Cardiac septum (tissue), 1 donor: ENCODE measurements at regions not wholly inside any gene's neighbourhood (a gene's known extent, or its start where the extent isn't known, plus 50 kb on each side); places are given as distances from the start of the nearest gene placed in this dataset.
"Not testable (repeated sequence)": the region's sequence is repeated elsewhere in the genome, so short reads cannot be mapped to it uniquely, and the experiment has no call there.

Experiments
- DNase-seq: peaks from one replicate; pipeline ENCODE4 v3.0.0-alpha.2; 2020; ENCODE audit warnings: low spot score
- intact Hi-C: fragments of 100-400 bp; cut with DNase I; formaldehyde crosslinking; loops from one replicate; pipeline ENCODE4 v1.14.0; 2022
- donor health status: DM: no; HTN: no; CAD: no.

DNA sequence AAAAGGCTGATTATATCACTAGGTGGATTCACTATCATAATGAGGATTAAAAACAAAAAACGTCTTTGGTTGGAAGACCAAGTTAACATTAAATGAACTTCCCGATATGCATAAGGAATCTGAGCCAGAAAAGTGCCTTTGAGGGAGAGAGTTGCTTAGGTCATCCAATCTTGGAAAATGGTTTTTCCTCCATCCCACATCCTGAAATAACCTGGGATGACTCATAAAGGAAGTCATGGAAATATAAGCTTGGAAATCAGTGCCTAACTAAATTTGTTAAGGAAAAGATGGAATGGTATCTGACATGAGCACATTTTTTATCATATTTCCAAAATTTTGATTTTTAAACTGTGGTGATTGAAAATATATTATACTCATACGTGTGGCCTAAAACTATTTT, 66.0 kb downstream of the KBTBD8 start:
- DNase-seq = no peak
- intact Hi-C loops = no loop called here

DNA sequence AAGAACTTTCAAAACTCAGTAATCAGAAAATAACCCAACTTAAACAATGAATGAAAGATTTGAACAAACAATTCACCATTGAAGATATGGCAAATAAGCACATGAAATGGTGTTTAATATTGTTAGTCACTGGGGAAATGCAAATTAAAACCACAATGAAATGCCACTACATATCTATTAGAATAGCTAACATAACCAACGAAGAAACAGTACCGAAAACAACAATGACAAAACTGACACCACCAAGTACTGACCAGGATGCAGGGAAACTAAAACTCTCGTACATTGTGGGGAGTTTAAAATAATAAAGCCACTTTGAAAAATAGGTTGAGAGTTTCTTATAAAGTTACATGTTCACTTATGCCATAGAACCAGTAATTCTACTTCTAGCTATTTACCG, 69.1 kb downstream of the KBTBD8 start:
- intact Hi-C loops = no loop called here

DNA sequence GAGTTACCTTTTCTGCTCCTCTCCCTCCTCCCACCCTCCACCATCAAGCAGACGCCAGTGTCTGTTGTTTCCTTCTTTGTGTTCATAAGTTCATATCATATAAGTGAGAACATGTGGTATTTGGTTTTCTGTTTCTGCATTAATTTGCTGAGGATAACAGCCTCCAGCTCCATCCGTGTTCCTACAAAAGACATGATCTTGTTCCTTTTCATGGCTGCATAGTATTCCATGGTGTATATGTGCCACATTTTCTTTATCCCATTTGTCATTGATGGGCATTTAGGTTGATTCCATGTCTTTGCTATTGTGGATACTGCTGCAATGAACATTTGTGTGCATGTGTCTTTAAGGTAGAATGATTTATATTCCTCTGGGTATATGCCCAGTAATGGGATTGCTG, 74.5 kb downstream of the KBTBD8 start:
- intact Hi-C loops, DNase-seq: not testable (repeated sequence)

More for the DNA sequence above, 69.1 kb downstream of the KBTBD8 start:
- no peak for DNase-seq

DNA sequence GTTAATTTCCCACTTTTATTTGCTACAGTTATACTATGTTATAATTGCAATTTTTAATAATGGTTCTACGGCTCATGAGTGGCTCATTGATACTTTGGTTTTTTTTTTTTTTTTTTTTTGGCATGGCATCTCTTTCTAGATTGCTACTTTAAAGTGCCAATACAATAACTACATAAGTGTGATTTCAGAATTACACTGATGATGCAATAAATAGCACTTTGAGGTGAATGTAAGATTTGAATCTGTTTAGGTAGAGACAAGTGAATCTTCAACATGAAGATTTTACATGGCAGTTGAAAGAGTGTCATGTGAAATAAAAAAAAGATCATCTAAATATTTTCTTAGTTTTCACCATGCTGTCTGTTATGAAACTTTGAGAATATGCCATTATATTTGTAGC, 75.7 kb downstream of the KBTBD8 start:
- no peak for DNase-seq
- intact Hi-C loops = no loop called here

DNA sequence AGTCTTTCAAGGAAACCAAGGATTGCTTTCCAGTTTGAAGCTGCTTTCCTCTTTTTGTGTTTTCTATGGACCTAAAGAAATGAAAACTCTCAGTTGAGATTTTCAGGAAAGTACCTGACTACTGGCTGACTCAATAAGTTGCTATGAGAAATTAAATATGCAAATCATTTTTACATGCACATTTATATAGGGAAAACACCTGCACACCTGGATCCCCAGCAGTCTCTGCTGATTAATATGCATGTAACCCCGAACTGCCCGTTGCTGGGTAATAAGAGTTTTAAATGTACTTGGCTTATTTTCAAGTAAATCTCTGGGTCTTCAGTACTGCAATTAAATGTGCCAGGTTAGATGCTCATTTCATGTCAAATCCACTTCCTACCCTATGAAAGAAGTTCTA, 77.2 kb downstream of the KBTBD8 start:
- intact Hi-C loops = no loop called here
- no peak for DNase-seq

DNA sequence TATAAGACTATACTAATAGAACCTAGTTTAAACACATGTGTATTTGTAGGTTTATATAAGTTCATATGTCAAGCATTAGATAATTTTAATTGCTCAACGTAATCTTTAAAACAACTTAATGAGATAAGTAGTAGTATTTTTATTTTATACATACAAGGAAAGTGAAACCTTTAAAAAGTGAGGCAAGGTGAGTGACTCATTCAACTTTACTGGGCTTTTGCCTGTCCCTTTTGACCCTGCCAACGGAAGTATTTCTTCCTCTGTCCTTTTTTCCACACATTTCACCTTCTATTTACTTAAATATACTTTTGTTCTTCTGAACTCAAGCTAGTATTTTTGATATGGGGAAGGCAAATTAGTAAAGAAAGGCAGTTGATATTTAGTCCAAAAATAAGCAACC, 78.5 kb downstream of the KBTBD8 start:
- DNase-seq = no peak
- intact Hi-C loops = no loop called here

DNA sequence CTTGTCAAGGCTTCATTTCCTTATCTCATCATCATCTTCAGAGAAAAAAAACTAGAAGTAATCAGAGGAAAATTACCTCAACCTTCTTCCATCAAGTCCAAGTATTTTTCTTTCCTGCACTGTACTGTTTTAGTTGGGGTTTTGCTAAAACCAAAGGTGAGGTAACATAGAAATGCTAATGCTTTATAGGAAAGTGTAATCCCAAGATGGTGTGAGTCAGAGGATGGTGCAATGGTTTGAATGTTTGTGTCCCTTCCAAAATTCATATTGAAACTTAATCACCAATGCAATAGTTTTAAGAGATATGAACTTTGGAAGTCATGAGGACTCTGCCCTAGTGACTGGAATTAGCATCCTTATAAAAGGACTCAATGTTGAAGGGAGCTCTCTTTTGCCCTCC, 79.5 kb downstream of the KBTBD8 start:
- no peak for DNase-seq
- intact Hi-C loops = no loop called here

DNA sequence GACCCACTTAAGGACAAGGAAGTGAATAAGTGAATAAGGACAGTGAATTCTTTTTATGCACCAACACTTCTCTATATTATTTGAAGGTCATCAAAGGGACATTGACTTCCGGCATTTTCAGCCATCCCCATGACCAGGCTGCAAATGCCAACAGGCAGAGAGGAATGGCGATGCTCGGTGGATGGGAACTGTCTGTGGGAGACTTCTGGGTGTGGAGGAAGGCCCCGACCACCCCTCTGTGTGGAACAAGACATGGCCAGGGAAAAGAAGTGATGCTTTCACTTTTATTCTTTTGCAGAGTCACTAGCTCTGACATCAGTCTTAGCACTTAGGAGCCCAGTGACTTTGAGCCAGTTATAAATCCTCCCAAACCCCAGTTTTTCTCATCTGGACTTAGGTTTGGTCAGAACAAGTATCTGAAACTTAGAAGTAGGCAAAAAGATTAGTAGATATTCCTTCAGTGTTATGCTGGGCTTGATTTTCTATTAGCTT, 84.5 kb downstream of the KBTBD8 start:
- no peak for DNase-seq
- intact Hi-C loops = no loop called here

DNA sequence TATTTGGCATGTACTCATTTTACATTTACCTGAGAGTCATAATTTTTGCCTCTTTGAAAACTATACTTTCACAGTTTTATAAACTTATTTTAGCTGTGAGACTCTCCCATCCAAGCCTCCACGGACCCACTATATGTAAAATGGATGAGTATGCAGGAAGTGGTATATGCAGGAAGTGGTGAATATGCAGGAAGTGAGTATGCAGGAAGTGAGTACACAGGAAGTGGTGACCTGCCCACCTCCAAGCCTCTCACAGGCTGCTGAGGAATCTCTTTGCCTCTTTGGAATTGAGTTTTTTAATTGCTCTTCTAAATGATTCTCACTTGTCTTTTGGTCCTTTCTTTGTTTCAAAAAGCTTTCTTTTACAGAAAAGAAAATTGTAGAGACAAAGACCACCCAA, 85.2 kb downstream of the KBTBD8 start:
- intact Hi-C loops = no loop called here
- DNase-seq = no peak

DNA sequence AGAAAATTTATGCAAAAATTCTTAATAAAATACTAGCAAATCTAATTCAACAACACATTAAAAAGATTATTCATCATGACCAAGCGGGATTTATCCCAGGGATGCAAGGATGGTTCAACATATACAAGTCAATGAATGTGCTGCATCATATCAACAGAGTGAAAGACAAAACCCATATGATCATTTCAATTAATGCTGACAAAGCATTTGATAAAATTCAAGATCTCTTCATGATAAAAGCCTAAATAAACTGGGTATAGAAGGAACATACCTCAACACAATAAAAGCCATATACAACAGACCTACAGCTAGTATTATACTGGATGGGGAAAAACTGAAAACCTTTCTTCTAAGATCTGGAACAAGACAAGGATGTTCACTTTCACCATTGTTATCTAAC, 89.7 kb downstream of the KBTBD8 start:
- intact Hi-C loops = no loop called here
- DNase-seq = no peak

DNA sequence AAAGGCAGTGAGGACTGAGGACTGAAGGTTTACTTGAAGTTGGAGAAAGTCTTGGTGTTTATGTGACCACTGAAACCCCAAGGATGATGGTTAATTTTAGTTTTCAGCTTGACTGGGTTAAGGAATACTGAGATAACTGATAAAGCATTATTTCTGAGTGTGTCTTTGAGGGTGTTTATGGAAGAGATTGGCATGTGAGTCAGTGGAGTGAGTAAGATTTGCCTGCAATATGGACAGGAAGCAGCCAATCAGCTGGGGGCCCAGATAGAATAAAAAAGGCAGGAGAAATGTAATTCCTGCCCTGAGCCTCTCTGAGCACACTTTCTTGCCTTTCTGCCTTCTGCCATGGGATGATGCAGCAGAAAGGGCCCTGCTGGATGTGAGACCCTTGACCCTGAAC, 92.4 kb downstream of the KBTBD8 start:
- intact Hi-C loops = no loop called here
- DNase-seq = no peak

DNA sequence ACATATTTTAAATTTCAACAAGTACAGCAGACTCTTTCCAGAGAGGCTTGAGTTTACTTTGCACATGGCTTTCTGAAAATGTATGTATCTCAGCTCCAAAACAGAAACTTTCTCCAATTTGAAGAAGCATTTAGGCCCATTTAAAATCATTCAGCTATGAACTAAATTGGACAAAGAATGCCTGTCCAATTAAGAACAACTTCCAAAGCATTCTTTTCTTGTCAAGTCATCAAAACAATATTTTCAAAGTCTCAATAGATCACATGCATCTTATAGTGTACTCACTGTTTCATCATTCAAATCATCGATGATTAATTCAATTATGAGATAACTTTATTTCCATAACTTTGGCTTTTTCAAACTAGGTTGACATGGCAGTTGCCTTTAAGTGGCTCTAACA, 95.2 kb downstream of the KBTBD8 start:
- DNase-seq = no peak
- intact Hi-C loops = no loop called here

DNA sequence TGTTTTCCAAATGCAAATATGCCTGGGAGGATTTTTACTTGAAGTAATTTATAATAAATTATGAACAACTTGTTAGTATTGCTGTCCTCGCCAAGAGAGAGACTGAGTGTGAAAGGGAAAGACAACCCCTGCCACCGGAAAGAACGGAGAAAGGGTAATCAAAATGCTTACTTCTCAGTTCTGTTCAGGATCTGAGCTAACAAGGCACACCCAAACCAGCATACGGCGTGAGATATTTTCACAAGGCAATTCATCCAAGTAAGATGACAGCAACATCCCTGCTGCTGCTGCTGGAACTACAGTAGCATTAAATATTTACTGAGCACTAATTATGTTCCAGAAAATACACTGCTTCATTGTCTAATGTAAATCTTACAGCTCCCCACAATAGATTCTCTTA, 96.1 kb downstream of the KBTBD8 start:
- DNase-seq = no peak
- intact Hi-C loops = no loop called here

DNA sequence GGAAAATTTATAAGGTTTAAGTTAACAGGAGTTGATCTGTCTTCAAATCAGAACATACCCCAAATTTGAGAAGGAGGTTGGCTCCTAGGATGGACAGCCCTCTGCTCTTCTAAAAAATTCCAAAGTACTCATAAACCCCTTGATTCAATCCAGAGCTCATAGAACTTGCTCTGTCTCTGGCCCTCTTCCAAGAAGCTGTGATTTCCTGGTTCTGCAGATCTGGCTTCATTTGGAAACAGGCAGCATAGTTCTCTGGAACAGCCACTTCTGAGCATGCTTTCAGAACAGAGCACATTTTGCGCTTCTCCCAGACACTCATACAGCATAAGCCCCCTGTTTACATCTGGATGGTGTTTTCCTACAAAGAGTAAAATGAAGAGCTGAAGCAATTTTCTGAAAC, 96.7 kb downstream of the KBTBD8 start:
- no peak for DNase-seq
- intact Hi-C loops = no loop called here

DNA sequence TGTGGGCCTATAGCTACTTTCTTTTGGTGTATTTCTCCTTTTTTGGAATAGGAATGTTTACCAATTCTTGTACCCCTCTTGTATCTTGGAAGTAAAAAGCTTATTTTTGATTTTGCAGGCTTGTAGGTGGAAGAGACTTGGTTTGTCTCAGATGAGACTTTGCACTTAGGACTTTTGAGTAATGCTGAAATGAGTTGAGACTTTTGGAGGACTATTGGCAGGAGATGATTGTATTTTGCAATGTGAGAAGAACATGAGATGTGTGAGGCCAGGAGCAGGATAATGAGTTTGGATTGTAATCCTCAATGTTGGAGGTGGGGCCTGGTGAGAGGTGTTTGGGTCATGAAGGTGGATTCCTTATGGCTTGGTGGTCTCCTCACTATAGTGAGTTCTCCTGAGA, 106.3 kb downstream of the KBTBD8 start:
- intact Hi-C loops = no loop called here
- DNase-seq = no peak

DNA sequence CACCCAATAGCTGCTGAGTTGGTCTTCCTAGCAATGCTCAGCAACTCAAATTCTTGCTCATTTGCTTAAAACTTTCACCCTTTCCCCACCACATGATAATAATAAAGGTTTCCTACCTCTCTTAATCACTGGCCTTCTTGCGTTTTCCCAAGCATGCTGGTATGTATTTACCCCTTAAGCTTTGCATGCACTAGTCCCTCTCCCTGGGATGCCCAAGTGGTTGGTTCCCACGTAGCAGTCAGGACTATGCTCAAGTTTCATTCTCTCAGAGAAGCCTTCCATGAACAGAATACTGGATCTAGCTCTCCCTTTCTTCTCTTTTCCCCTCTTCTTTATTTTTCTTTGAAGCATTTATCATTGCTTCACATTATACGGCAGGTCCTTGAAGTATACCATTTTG, 108.8 kb downstream of the KBTBD8 start:
- intact Hi-C loops = no loop called here
- DNase-seq = no peak

DNA sequence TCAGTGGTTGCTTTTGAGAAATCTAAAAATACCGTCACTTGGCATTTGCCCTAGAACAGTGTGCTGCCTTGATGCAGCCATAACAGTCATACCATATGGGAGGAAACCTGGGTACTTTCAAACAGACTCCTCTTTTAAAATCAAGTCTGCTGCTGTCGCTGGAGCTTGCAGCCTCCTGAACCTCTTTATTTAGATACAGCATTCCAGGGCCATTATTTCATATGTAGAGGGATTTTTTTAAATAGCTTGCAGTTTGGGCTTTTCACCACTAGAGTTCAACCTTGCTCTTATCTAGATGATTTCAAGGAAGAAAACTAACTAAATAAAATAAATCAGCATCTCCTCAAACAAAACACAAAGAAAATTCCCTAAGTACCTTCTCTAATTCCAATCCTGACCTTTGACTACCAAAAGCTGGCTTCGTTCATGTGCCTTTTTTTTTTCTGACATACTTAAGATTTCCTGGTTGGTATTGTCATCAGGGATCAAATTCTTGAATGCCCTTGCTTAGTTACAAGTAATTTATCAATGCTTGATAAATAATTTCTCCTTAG, 111.6 kb downstream of the KBTBD8 start:
- no peak for DNase-seq
- intact Hi-C loops = loop anchor here (10.0 kb wide), 1 partner anchor 1765 kb away; no protein-coding TSS in a partner anchor

DNA sequence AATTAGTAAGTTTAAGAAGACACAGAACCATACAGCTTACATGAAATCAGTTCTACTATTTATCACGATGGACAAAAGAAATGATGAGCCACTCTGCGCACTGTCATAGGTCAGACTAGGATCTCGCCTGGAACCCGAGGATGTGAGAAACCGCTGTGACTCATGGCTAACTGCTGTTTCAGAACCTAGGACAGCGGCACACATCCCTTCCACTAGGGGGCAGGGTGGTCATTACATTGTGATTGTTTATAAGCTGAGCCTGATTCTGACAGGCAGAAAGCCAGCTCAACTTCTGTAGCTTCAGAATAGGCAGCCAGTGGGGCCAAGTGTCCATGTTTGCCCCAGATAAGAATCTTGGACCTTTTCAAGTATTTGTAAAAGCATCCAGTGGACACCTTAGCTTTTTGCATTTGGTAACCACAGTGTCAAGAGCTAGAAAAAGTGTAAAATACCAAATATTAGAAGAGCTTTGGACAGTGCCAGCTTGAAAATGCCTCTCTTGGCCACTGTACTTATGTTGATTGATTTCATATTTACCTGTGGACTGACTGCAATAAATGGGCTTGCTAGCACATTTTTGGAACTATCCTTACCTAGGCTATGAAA, 115.8 kb downstream of the KBTBD8 start:
- intact Hi-C loops = loop anchor here (10.0 kb wide), 1 partner anchor 1761 kb away; no protein-coding TSS in a partner anchor
- DNase-seq = peak; percentile 78

DNA sequence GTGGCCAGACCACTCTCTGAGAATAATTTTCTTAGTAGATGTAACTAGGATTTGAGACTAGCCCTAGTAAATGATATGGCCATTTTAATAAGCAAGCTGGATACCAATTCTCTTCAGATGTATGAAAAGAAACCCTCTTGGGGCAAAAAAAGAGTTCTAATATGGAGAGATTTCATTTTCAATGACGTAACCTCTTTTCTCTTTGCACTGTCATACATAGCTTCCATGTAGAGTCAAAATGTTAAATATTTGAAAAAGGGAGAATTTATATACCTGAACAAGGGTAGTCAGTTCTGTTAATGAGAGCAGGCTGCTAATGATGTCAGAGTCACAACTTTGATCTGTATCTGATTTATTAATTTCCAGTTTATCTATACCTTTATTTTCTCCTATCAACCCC, 120.0 kb downstream of the KBTBD8 start:
- DNase-seq = no peak
- intact Hi-C loops = loop anchor here (10.0 kb wide), 1 partner anchor 1757 kb away; no protein-coding TSS in a partner anchor

DNA sequence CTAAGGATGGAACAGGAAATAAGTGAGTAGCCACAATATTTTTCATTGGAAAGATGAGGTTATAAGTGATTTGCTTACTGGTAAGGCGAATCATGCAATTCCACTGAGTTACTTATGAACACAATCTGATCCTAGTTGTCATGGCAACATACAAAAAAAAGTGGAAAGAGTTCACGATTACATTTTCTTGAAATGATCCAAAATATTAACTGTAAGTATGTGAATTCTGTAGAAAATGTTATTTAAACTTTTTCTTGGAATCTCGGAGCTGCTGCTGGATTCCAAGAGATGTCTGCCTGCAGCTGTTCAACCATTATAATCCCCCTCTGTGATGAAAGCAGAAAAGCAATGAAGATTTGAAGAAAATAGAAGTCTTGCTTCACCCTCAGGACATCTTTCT, 120.5 kb downstream of the KBTBD8 start:
- intact Hi-C loops = loop anchor here (10.0 kb wide), 1 partner anchor 1756 kb away; no protein-coding TSS in a partner anchor
- no peak for DNase-seq

DNA sequence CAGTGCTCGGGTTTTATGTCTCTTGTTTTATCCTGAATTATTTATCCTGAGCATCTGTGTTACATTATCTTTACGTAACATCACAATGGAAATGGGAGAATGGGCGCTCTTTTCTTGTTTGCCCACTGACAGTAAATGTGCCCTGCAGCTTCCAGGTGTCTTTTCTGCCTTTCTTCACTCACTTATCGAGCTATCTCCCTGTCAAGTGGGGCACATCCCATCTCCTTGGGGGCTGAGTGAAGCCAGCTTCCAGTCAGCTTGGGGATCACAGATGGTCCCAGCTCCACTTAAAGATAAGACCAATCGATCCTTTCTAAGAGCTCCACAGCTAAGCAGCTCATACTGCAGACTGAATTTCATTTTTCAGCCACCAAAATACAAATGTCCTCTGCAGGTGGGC, 125.8 kb downstream of the KBTBD8 start:
- intact Hi-C loops = no loop called here
- no peak for DNase-seq

DNA sequence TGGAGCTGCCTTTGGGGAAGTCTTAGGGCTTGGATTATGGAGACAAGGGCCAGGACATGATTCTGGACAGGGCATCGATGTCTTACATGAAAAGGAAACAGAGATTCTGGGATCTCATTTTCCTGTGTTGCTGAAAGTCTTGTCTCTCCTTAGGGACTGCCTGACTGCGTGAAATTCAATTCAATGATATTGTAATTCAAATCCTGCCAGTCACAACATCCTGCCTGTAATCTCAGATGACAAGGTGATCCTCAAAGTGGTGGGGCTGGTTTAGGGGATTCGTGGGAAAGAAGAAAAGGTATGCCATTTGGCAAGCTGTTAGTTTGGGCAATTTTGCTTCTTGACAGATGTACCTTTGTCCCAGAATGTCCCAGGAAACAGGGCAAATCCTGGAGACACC, 129.1 kb downstream of the KBTBD8 start:
- DNase-seq = no peak
- intact Hi-C loops = no loop called here
